Stimulated activated CD8-positive, alpha-beta memory T cell treated with anti-CD3 and anti-CD28 coated beads, Interleukin-4, amount 100 ng/mL, for 48 hours (primary cell): ENCODE measurements at regions not wholly inside any gene's neighbourhood (a gene's known extent, or its start where the extent isn't known, plus 50 kb on each side); places are given as distances from the start of the nearest gene placed in this dataset.

Source experiments
- DNase-seq: peaks from one replicate; pipeline ENCODE4 v3.0.0-alpha.2; 2020

- DNase-seq: no peak
These were observed 389.1 kb upstream of the KIF2A start for GRCh38 chr5:61916621-61917620.

GRCh38 chr5:61918611-61919010, 387.4 kb upstream of the KIF2A start:
- no peak for DNase-seq

GRCh38 chr5:61919920-61920319, 386.1 kb upstream of the KIF2A start:
- DNase-seq: no peak

GRCh38 chr5:61924251-61924650, 381.8 kb upstream of the KIF2A start:
- DNase-seq: no peak

- no peak for DNase-seq
These were observed 379.1 kb upstream of the KIF2A start for GRCh38 chr5:61926911-61927310.

GRCh38 chr5:61931236-61931635, 374.8 kb upstream of the KIF2A start:
- DNase-seq: no peak

GRCh38 chr5:61933787-61934626, 372.0 kb upstream of the KIF2A start:
- peak; percentile 33 for DNase-seq

GRCh38 chr5:61941637-61942036, 364.4 kb upstream of the KIF2A start:
- no peak for DNase-seq

- no peak for DNase-seq
These were observed 363.4 kb upstream of the KIF2A start for GRCh38 chr5:61942462-61943049.

GRCh38 chr5:61943713-61944112, 362.3 kb upstream of the KIF2A start:
- DNase-seq: no peak

- DNase-seq: no peak
These were observed 357.9 kb upstream of the KIF2A start for GRCh38 chr5:61948151-61948550.

- DNase-seq: no peak
These were observed 356.8 kb upstream of the KIF2A start for GRCh38 chr5:61949054-61949678.

- no peak for DNase-seq
These were observed 356.1 kb upstream of the KIF2A start for GRCh38 chr5:61949679-61950435.

- DNase-seq: no peak
These were observed 354.7 kb upstream of the KIF2A start for GRCh38 chr5:61951295-61951694.

GRCh38 chr5:61953913-61954312, 352.1 kb upstream of the KIF2A start:
- DNase-seq: no peak

- no peak for DNase-seq
These were observed 341.8 kb upstream of the KIF2A start for GRCh38 chr5:61964201-61964600.

- no peak for DNase-seq
These were observed 340.9 kb upstream of the KIF2A start for GRCh38 chr5:61965069-61965468.

GRCh38 chr5:61965490-61965889, 340.5 kb upstream of the KIF2A start:
- DNase-seq: no peak

- DNase-seq: no peak
These were observed 339.6 kb upstream of the KIF2A start for GRCh38 chr5:61966296-61966955.

GRCh38 chr5:61966997-61967396, 339.0 kb upstream of the KIF2A start:
- DNase-seq: no peak

GRCh38 chr5:61967681-61968080, 338.3 kb upstream of the KIF2A start:
- DNase-seq: no peak

- DNase-seq: no peak
These were observed 336.7 kb upstream of the KIF2A start for GRCh38 chr5:61969347-61969746.
